ENCODE measurements at regions not wholly inside any gene's neighbourhood (a gene's known extent, or its start where the extent isn't known, plus 50 kb on each side); places are given as distances from the start of the nearest gene placed in this dataset.

GRCh38 chr1:105785021-105785420, 1271.5 kb upstream of the PRMT6 start:
- DNase-seq (ENCODE audit: low read depth in 2 of 2) = peak; percentile 1 to 5
- TF ChIP-seq CTCF (IDR thresholded peaks at IDR 0.05; ENCODE audit: low read depth, low read length) = no peak
- H3K4me3 ChIP-seq (replicated peaks in 1 of 2; ENCODE audit: low read depth in 2 of 2, low read length in 2 of 2) = no peak overlapping the region

- peak; percentile 45 for TF ChIP-seq CTCF (IDR thresholded peaks at IDR 0.05; ENCODE audit: low read depth, low read length)
- no peak overlapping the region for H3K4me3 ChIP-seq (replicated peaks in 1 of 2; ENCODE audit: low read depth in 2 of 2, low read length in 2 of 2)
- DNase-seq (ENCODE audit: low read depth in 2 of 2) = peak; percentile 29 to 41
These were observed 1262.8 kb upstream of the PRMT6 start for GRCh38 chr1:105793536-105794146.

GRCh38 chr1:105795741-105796140, 1260.7 kb upstream of the PRMT6 start:
- no peak for DNase-seq (ENCODE audit: low read depth in 2 of 2)
- no peak for TF ChIP-seq CTCF (IDR thresholded peaks at IDR 0.05; ENCODE audit: low read depth, low read length)
- no peak overlapping the region for H3K4me3 ChIP-seq (replicated peaks in 1 of 2; ENCODE audit: low read depth in 2 of 2, low read length in 2 of 2)

GRCh38 chr1:105830571-105831146, 1225.8 kb upstream of the PRMT6 start:
- no peak for TF ChIP-seq CTCF (IDR thresholded peaks at IDR 0.05; ENCODE audit: low read depth, low read length)
- DNase-seq (ENCODE audit: low read depth in 2 of 2) = no peak

GRCh38 chr1:105838071-105838470, 1218.4 kb upstream of the PRMT6 start:
- no peak for DNase-seq (ENCODE audit: low read depth in 2 of 2)
- no peak overlapping the region for H3K4me3 ChIP-seq (replicated peaks in 1 of 2; ENCODE audit: low read depth in 2 of 2, low read length in 2 of 2)
- no peak for TF ChIP-seq CTCF (IDR thresholded peaks at IDR 0.05; ENCODE audit: low read depth, low read length)

More at GRCh38 chr1:105830571-105831146, 1225.8 kb upstream of the PRMT6 start:
- no peak overlapping the region for H3K4me3 ChIP-seq (replicated peaks in 1 of 2; ENCODE audit: low read depth in 2 of 2, low read length in 2 of 2)

GRCh38 chr1:105865546-105865945, 1190.9 kb upstream of the PRMT6 start:
- H3K4me3 ChIP-seq (replicated peaks in 1 of 2; ENCODE audit: low read depth in 2 of 2, low read length in 2 of 2) = no peak overlapping the region
- DNase-seq (ENCODE audit: low read depth in 2 of 2) = peak in 1 of 2 donors; percentile 1
- no peak for TF ChIP-seq CTCF (IDR thresholded peaks at IDR 0.05; ENCODE audit: low read depth, low read length)

Data from cardiac fibroblast (primary cell).